K562 (cell line): ENCODE measurements at regions not wholly inside any gene's neighbourhood (a gene's known extent, or its start where the extent isn't known, plus 50 kb on each side); places are given as distances from the start of the nearest gene placed in this dataset.

Experiments
- FOS ChIP-seq: IDR thresholded peaks from 3 replicates; pipeline ENCODE4 v1.6.1; 2011; ENCODE audit not compliant: insufficient read length; ENCODE audit errors: extremely low read depth
- MEIS2 ChIP-seq: fragments of 450-650 bp; IDR thresholded peaks from 2 replicates; pipeline ENCODE4 v1.6.1; 2014; ENCODE audit warnings: mild to moderate bottlenecking; ENCODE audit not compliant: partially characterized antibody
- TF ChIP-seq, protein P1 (sequence below): IDR thresholded peaks from 3 replicates; pipeline ENCODE4 v1.6.1; 2011; ENCODE audit warnings: borderline replicate concordance, mild to moderate bottlenecking, moderate library complexity; ENCODE audit not compliant: insufficient read length; ENCODE audit errors: extremely low read depth

DNA sequence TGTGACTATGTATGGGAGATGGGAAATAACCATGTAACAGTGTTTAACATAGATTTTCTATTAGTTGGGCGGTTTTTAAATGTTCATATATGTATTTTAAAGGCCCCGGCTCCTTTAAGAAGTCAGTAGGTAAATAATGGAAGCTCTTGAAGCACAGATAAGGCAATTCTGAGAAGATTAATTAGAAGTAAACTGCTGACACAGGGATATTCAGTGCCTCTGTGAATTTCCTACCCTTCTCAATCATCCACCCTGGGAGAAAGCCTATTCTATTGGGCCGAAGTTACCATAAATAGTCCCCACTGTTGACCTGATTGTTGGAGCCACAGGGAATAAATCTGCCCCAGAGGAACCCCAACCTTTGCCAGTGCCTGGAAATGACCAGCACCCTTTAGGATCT, 56.8 kb upstream of the SIX3 start:
- TF ChIP-seq, protein P1, sequence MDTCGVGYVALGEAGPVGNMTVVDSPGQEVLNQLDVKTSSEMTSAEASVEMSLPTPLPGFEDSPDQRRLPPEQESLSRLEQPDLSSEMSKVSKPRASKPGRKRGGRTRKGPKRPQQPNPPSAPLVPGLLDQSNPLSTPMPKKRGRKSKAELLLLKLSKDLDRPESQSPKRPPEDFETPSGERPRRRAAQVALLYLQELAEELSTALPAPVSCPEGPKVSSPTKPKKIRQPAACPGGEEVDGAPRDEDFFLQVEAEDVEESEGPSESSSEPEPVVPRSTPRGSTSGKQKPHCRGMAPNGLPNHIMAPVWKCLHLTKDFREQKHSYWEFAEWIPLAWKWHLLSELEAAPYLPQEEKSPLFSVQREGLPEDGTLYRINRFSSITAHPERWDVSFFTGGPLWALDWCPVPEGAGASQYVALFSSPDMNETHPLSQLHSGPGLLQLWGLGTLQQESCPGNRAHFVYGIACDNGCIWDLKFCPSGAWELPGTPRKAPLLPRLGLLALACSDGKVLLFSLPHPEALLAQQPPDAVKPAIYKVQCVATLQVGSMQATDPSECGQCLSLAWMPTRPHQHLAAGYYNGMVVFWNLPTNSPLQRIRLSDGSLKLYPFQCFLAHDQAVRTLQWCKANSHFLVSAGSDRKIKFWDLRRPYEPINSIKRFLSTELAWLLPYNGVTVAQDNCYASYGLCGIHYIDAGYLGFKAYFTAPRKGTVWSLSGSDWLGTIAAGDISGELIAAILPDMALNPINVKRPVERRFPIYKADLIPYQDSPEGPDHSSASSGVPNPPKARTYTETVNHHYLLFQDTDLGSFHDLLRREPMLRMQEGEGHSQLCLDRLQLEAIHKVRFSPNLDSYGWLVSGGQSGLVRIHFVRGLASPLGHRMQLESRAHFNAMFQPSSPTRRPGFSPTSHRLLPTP: no peak
- TF ChIP-seq MEIS2: no peak
- TF ChIP-seq FOS: no peak
